HCT116 (cell line): ENCODE measurements at regions not wholly inside any gene's neighbourhood (a gene's known extent, or its start where the extent isn't known, plus 50 kb on each side); places are given as distances from the start of the nearest gene placed in this dataset.

Source experiments
- ATAC-seq: fragments of 200-7000 bp; cut with Tn5 transposase; 2 replicates; pipeline ENCODE4 v1.9.1; 2020; ENCODE audit warnings: mild to moderate bottlenecking, moderate library complexity
- BruUV-seq: library from RNA; stranded (reverse); fragments of 400-500 nt; replicated peaks from 2 replicates; lab custom pipeline; 2021; lab: Mats Ljungman, UMichigan
- CTCF ChIA-PET: fragments of 300-600 bp; sonication (Branson Sonifier 250); formaldehyde crosslinking; loops from one replicate; lab custom pipeline; 2021; ENCODE audit warnings: antibody characterized with exemption; lab: Charles Lee
- POLR2A ChIA-PET: fragments of 300-600, 350-600 bp; sonication (Branson Sonifier 250); formaldehyde crosslinking; loops from one replicate; lab custom pipeline; 2021; ENCODE audit warnings: antibody characterized with exemption; lab: Charles Lee
- RAD21 ChIA-PET, 2 experiments: fragments of 300-600 bp; sonication (Branson Sonifier 250); formaldehyde crosslinking; loops; one replicate each; lab custom pipeline; 2023; ENCODE audit warnings: low total read pairs in 2 of 2; ENCODE audit not compliant: uncharacterized antibody in 2 of 2, unreplicated experiment in 2 of 2, low non-redundant PET in 1 of 2; lab: Charles Lee
- DNase-seq: peaks from one replicate; pipeline ENCODE4 v3.0.0-alpha.2; 2010; ENCODE audit warnings: low read depth, low spot score
- H2AFZ ChIP-seq: fragments of 200-600 bp; shearing (Covaris generic), sonication (generic); 2 replicates; pipeline ENCODE4 v1.6.1; 2017; ENCODE audit warnings: low read depth, mixed run types, mixed read lengths, antibody characterized with exemption, low read length; ENCODE audit not compliant: poor library complexity, severe bottlenecking
- H3K27ac ChIP-seq: 2 replicates; pipeline ENCODE4 v1.5.1; 2012; ENCODE audit warnings: low read depth, low read length
- H3K27me3 ChIP-seq: fragments of 200-600 bp; sonication (generic); 2 replicates; pipeline ENCODE4 v1.6.1; 2016; ENCODE audit warnings: mixed run types, low read length, mixed read lengths; ENCODE audit not compliant: insufficient read depth
- H3K36me3 ChIP-seq, 2 experiments: fragments of 200-500 bp in 1 of 2; fragments of 200-600 bp in 1 of 2; sonication (Bioruptor generic) in 1 of 2; sonication (generic) in 1 of 2; 2 replicates each; pipeline versions ENCODE4 v1.5.1 to v1.6.1; 2014 to 2016; ENCODE audit warnings: low read length in 2 of 2, inconsistent platforms in 1 of 2, mixed read lengths in 1 of 2, mixed run types in 1 of 2; ENCODE audit not compliant: insufficient read depth in 2 of 2, control insufficient read depth in 1 of 2
- H3K4me1 ChIP-seq, 2 experiments: fragments of 200-600 bp in 1 of 2; sonication (generic) in 1 of 2; 2 replicates each; pipeline versions ENCODE4 v1.5.1 to v1.6.1; 2012 to 2017; ENCODE audit warnings: low read length in 2 of 2, inconsistent platforms in 1 of 2, mild to moderate bottlenecking in 1 of 2, mixed read lengths in 1 of 2, mixed run types in 1 of 2, moderate library complexity in 1 of 2; ENCODE audit not compliant: insufficient read depth in 2 of 2, control insufficient read depth in 1 of 2
- H3K4me2 ChIP-seq: fragments of 200-600 bp; sonication (generic); 2 replicates; pipeline ENCODE4 v1.6.1; 2017; ENCODE audit warnings: mixed run types, low read length, mixed read lengths
- H3K4me3 ChIP-seq, 2 experiments: fragments of 200-600 bp in 1 of 2; sonication (generic) in 1 of 2; replicated peaks in 1 of 2; 2 replicates each; pipeline ENCODE4 v1.5.1; 2011 to 2016; ENCODE audit warnings: low read length in 2 of 2, control low read depth in 1 of 2, low read depth in 1 of 2, mild to moderate bottlenecking in 1 of 2, mixed read lengths in 1 of 2, mixed run types in 1 of 2
- H3K79me2 ChIP-seq: fragments of 200-600 bp; sonication (generic); 2 replicates; pipeline ENCODE4 v1.6.1; 2017; ENCODE audit warnings: mild to moderate bottlenecking, mixed run types, low read length, moderate library complexity, mixed read lengths; ENCODE audit not compliant: insufficient read depth
- H3K9ac ChIP-seq: fragments of 200-600 bp; sonication (generic); 2 replicates; pipeline ENCODE4 v1.6.1; 2016; ENCODE audit warnings: low read length, mixed read lengths
- H3K9me2 ChIP-seq: fragments of 200-600 bp; sonication (generic), shearing (Covaris generic); 2 replicates; pipeline ENCODE4 v1.6.1; 2017; ENCODE audit warnings: mixed run types, mild to moderate bottlenecking, moderate library complexity; ENCODE audit not compliant: insufficient read depth
- H3K9me3 ChIP-seq, 2 experiments: fragments of 200-500 bp in 1 of 2; fragments of 200-600 bp in 1 of 2; sonication (Bioruptor generic) in 1 of 2; sonication (generic) in 1 of 2; 2 replicates each; pipeline ENCODE4 v1.6.1; 2014 to 2017; ENCODE audit warnings: low read length in 2 of 2, mixed read lengths in 2 of 2, inconsistent platforms in 1 of 2, low read depth in 1 of 2, mild to moderate bottlenecking in 1 of 2, mixed run types in 1 of 2, moderate library complexity in 1 of 2; ENCODE audit not compliant: control insufficient read depth in 1 of 2, insufficient read depth in 1 of 2
- H4K20me1 ChIP-seq: fragments of 200-600 bp; sonication (generic), shearing (Covaris generic); 2 replicates; pipeline ENCODE4 v1.6.1; 2017; ENCODE audit warnings: mixed run types, mild to moderate bottlenecking, moderate library complexity; ENCODE audit not compliant: insufficient read depth
- CEBPB ChIP-seq: IDR thresholded peaks from 2 replicates; pipeline ENCODE4 v1.6.1; 2012; ENCODE audit warnings: low read depth
- CTCF ChIP-seq, 3 experiments: fragments of 200-600 bp in 1 of 3; sonication (generic) in 1 of 3; IDR thresholded peaks in 2 of 3; conservative IDR thresholded peaks in 1 of 3; 2 replicates each; pipeline ENCODE4 v1.5.1; 2012 to 2017; ENCODE audit warnings: low read depth in 2 of 3, low read length in 2 of 3, antibody characterized with exemption in 1 of 3, borderline replicate concordance in 1 of 3, control low read depth in 1 of 3, mild to moderate bottlenecking in 1 of 3, mixed read lengths in 1 of 3, mixed run types in 1 of 3, moderate library complexity in 1 of 3; ENCODE audit not compliant: insufficient read depth in 1 of 3
- EGR1 ChIP-seq: IDR thresholded peaks from 2 replicates; pipeline ENCODE4 v1.6.1; 2012; ENCODE audit warnings: low read depth
- ELF1 ChIP-seq: IDR thresholded peaks from 2 replicates; pipeline ENCODE4 v1.6.1; 2012; ENCODE audit warnings: low read depth, borderline replicate concordance
- JUND ChIP-seq: IDR thresholded peaks from 2 replicates; pipeline ENCODE4 v1.6.1; 2012
- MAX ChIP-seq: IDR thresholded peaks from 2 replicates; pipeline ENCODE4 v1.6.1; 2012
- REST ChIP-seq: IDR thresholded peaks from 2 replicates; pipeline ENCODE4 v1.6.1; 2012; ENCODE audit warnings: low read depth
- YY1 ChIP-seq: IDR thresholded peaks from 2 replicates; pipeline ENCODE4 v1.6.1; 2011; ENCODE audit warnings: low read length, low read depth, moderate library complexity, mild to moderate bottlenecking; ENCODE audit not compliant: insufficient replicate concordance; ENCODE audit errors: extremely low read depth
- ZBTB33 ChIP-seq: IDR thresholded peaks from 2 replicates; pipeline ENCODE4 v1.6.1; 2011; ENCODE audit warnings: mild to moderate bottlenecking, low read length, moderate library complexity; ENCODE audit not compliant: insufficient replicate concordance; ENCODE audit errors: extremely low read depth
- ZFX ChIP-seq: fragments of 450-650 bp; IDR thresholded peaks from 2 replicates; pipeline ENCODE4 v1.6.1; 2017
- intact Hi-C: fragments of 100-400 bp; cut with micrococcal nuclease; formaldehyde crosslinking; loops from 2 replicates; pipeline ENCODE4 v1.10.0; 2022

- TF ChIP-seq REST (no peak), CTCF (IDR thresholded peaks at IDR 0.05 in 2 of 3, conservative IDR thresholded peaks at IDR 0.05 in 1 of 3; ENCODE audit: borderline replicate concordance in 1 of 3, insufficient read depth in 1 of 3, low read depth in 2 of 3, low read length in 2 of 3) (no peak), YY1 (no peak), ZFX (no peak), MAX (no peak), EGR1 (no peak), ELF1 (no peak), JUND (no peak), ZBTB33 (no peak), CEBPB (no peak)
- DNase-seq (no peak), ATAC-seq (no peak)
- CTCF ChIA-PET, result no interaction called here
- no peaks in the 10 kb centered on the region for H4K20me1 ChIP-seq
- H3K4me3 ChIP-seq, result no peak overlapping the region
- POLR2A ChIA-PET, result no interaction called here
- H3K27me3 ChIP-seq, result peaks cover 4% of the 10 kb centered on the region; the same call in 1 of the 2 replicates
- no peaks in the 10 kb centered on the region for H3K36me3 ChIP-seq
- H2AFZ ChIP-seq, result no peak overlapping the region
- H3K4me1 ChIP-seq, result no peaks in the 10 kb centered on the region
- no peaks in the 10 kb centered on the region for H3K9me3 ChIP-seq
- RAD21 ChIA-PET, result no interaction called here
- no peak overlapping the region for H3K27ac ChIP-seq
- no peak overlapping the region for H3K4me2 ChIP-seq
- no peaks in the 10 kb centered on the region for H3K79me2 ChIP-seq
- no TSS peak for BruUV-seq
- intact Hi-C loops, result no loop called here
- H3K9ac ChIP-seq, result no peak overlapping the region
- no peaks in the 10 kb centered on the region for H3K9me2 ChIP-seq
Observed at GRCh38 chr5:171585981-171586380, 166.5 kb downstream of the FGF18 start.
